ENCODE measurements at regions not wholly inside any gene's neighbourhood (a gene's known extent, or its start where the extent isn't known, plus 50 kb on each side); places are given as distances from the start of the nearest gene placed in this dataset.

- no peak for DNase-seq
These were observed 103.1 kb downstream of the TOMM20 start for GRCh38 chr1:235025422-235025984.

GRCh38 chr1:235024711-235025421 lies 103.8 kb downstream of the TOMM20 start:
- DNase-seq = no peak

- DNase-seq = no peak
These were observed 104.8 kb downstream of the TOMM20 start for GRCh38 chr1:235023711-235024439.

GRCh38 chr1:235022981-235023710 lies 105.5 kb downstream of the TOMM20 start:
- no peak for DNase-seq

- DNase-seq = no peak
These were observed 106.2 kb downstream of the TOMM20 start for GRCh38 chr1:235022341-235022980.

- no peak for DNase-seq
These were observed 106.8 kb downstream of the TOMM20 start for GRCh38 chr1:235021815-235022214.

GRCh38 chr1:235021321-235021720 lies 107.3 kb downstream of the TOMM20 start:
- DNase-seq = no peak

GRCh38 chr1:235019961-235020360 lies 108.7 kb downstream of the TOMM20 start:
- DNase-seq = no peak

GRCh38 chr1:235019471-235019870 lies 109.2 kb downstream of the TOMM20 start:
- no peak for DNase-seq

- DNase-seq = no peak
These were observed 109.8 kb downstream of the TOMM20 start for GRCh38 chr1:235018720-235019444.

GRCh38 chr1:235018161-235018560 lies 110.5 kb downstream of the TOMM20 start:
- no peak for DNase-seq

GRCh38 chr1:235017719-235018118 lies 110.9 kb downstream of the TOMM20 start:
- no peak for DNase-seq

GRCh38 chr1:235017191-235017590 lies 111.4 kb downstream of the TOMM20 start:
- DNase-seq = no peak

GRCh38 chr1:235015291-235015985 lies 113.2 kb downstream of the TOMM20 start:
- DNase-seq = no peak

GRCh38 chr1:235014756-235015155 lies 113.9 kb downstream of the TOMM20 start:
- DNase-seq = no peak

- no peak for DNase-seq
These were observed 115.1 kb downstream of the TOMM20 start for GRCh38 chr1:235013512-235013911.

- no peak for DNase-seq
These were observed 116.0 kb downstream of the TOMM20 start for GRCh38 chr1:235012436-235013210.

- DNase-seq = peak; percentile 21
These were observed 116.8 kb downstream of the TOMM20 start for GRCh38 chr1:235011599-235012435.

GRCh38 chr1:235011064-235011598 lies 117.5 kb downstream of the TOMM20 start:
- DNase-seq = no peak
